ENCODE measurements at regions not wholly inside any gene's neighbourhood (a gene's known extent, or its start where the extent isn't known, plus 50 kb on each side); places are given as distances from the start of the nearest gene placed in this dataset.

- Histone ChIP-seq H3K9me3 (ENCODE audit: control insufficient read depth in 4 of 4, low read length in 3 of 4) (no peaks in the 10 kb centered on the region), H3K4me3 (ENCODE audit: low read depth in 1 of 3, low read length in 3 of 3) (no peak overlapping the region), H3K27me3 (ENCODE audit: control insufficient read depth in 4 of 4, insufficient read depth in 4 of 4, low read length in 3 of 4) (peaks cover 0 to 6% (median 0%) of the 10 kb centered on the region in 4 donors), H3K9ac (ENCODE audit: low read depth in 1 of 2, low read length in 2 of 2) (no peak overlapping the region), H3K36me3 (ENCODE audit: control insufficient read depth in 4 of 4, insufficient read depth in 3 of 4, low read depth in 1 of 4, low read length in 3 of 4) (no peaks in the 10 kb centered on the region), H3K4me1 (ENCODE audit: control insufficient read depth in 4 of 4, insufficient read depth in 4 of 4, low read length in 3 of 4) (peaks cover 6 to 12% (median 10%) of the 10 kb centered on the region in 4 donors), H3K27ac (ENCODE audit: low read depth in 1 of 2, low read length in 2 of 2) (no peak overlapping the region)
- 31% methylated on average over 2 of the region's 2 CpGs for WGBS
- DNase-seq (ENCODE audit: low spot score), result no peak
- no peak for TF ChIP-seq GABPA (IDR thresholded peaks at IDR 0.05 in 1 of 2, conservative IDR thresholded peaks at IDR 0.05 in 1 of 2)
These were observed 108.4 kb upstream of the RPS23 start for GRCh38 chr5:82386576-82386975.

- H3K4me1 ChIP-seq (ENCODE audit: control insufficient read depth in 4 of 4, insufficient read depth in 4 of 4, low read length in 3 of 4), result peaks cover 6 to 12% (median 10%) of the 10 kb centered on the region in 4 donors
- WGBS, result 84% methylated on average over 6 of the region's 6 CpGs
- no peak overlapping the region for H3K27ac ChIP-seq (ENCODE audit: low read depth in 1 of 2, low read length in 2 of 2)
- peaks cover 0 to 2% (median 0%) of the 10 kb centered on the region in 4 donors for H3K9me3 ChIP-seq (ENCODE audit: control insufficient read depth in 4 of 4, low read length in 3 of 4)
- H3K27me3 ChIP-seq (ENCODE audit: control insufficient read depth in 4 of 4, insufficient read depth in 4 of 4, low read length in 3 of 4), result peaks cover 0 to 1% (median 0%) of the 10 kb centered on the region in 4 donors
- H3K36me3 ChIP-seq (ENCODE audit: control insufficient read depth in 4 of 4, insufficient read depth in 3 of 4, low read depth in 1 of 4, low read length in 3 of 4), result no peaks in the 10 kb centered on the region
- H3K4me3 ChIP-seq (ENCODE audit: low read depth in 1 of 3, low read length in 3 of 3), result no peak overlapping the region
- no peak overlapping the region for H3K9ac ChIP-seq (ENCODE audit: low read depth in 1 of 2, low read length in 2 of 2)
- TF ChIP-seq NR2F2 (IDR thresholded peaks at IDR 0.05), result peak; percentile 13
- TF ChIP-seq GABPA (IDR thresholded peaks at IDR 0.05 in 1 of 2, conservative IDR thresholded peaks at IDR 0.05 in 1 of 2), result no peak
- no peak for TF ChIP-seq HNF4G (IDR thresholded peaks at IDR 0.05)
- DNase-seq (ENCODE audit: low spot score), result no peak
These were observed 106.0 kb upstream of the RPS23 start for GRCh38 chr5:82384034-82384750.

DNA sequence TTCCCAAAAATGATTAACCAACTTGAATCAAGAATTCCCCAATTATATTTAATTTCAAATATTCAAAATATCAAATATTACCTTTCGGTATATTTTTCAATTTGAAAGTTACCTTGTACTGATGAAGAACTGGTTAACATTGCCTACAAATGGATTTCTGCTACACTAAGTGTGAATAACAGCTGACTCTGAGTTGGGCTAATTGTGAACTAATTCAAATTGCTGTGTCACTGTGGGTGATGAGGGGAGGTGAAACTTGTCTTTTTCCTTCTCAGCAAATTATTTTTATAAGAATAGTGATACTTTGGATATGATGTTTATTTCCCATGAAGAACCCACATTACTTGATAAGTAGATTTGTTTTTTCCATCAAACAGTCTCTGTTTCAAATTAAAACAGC is 103.4 kb upstream of the RPS23 start:
- TF ChIP-seq EGR1 (IDR thresholded peaks at IDR 0.05; ENCODE audit: low read depth in 2 of 2) (no peak), FOXA1 (IDR thresholded peaks at IDR 0.05) (no peak)
- WGBS, result 96% methylated on average over 1 of the region's 1 CpG

DNA sequence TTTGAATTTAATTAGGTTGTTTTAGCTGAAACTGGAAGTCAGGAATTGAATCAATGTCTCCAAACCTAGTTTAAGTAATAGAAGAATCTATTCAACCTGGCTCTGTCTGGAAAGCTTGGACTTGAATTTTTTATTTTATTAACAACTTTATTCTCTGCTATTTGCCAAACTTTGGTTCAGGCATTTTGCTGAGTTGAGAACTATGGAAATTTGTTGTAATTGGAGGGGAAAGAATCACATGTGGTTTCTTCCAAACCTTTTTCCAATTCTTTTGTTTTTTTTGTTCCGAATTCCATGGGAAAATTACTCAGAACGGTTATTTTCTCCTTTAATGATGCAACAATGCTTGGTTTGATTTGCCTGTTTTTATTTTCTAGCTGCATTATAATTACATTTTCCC is 98.2 kb upstream of the RPS23 start:
- Histone ChIP-seq H3K27me3 (ENCODE audit: control insufficient read depth in 4 of 4, insufficient read depth in 4 of 4, low read length in 3 of 4) (peaks cover 0 to 5% (median 0%) of the 10 kb centered on the region in 4 donors), H3K9ac (ENCODE audit: low read depth in 1 of 2, low read length in 2 of 2) (no peak overlapping the region), H3K4me3 (ENCODE audit: low read depth in 1 of 3, low read length in 3 of 3) (no peak overlapping the region), H3K36me3 (ENCODE audit: control insufficient read depth in 4 of 4, insufficient read depth in 3 of 4, low read depth in 1 of 4, low read length in 3 of 4) (no peaks in the 10 kb centered on the region), H3K4me1 (ENCODE audit: control insufficient read depth in 4 of 4, insufficient read depth in 4 of 4, low read length in 3 of 4) (no peaks in the 10 kb centered on the region), H3K9me3 (ENCODE audit: control insufficient read depth in 4 of 4, low read length in 3 of 4) (peaks cover 0 to 2% (median 0%) of the 10 kb centered on the region in 4 donors), H3K27ac (ENCODE audit: low read depth in 1 of 2, low read length in 2 of 2) (no peak overlapping the region)
- DNase-seq (ENCODE audit: low spot score), result no peak
- no peak for TF ChIP-seq CTCF (IDR thresholded peaks at IDR 0.05; ENCODE audit: low read depth, low read length, missing input control)
- 96% methylated on average over 2 of the region's 2 CpGs for WGBS

More for the DNA sequence above, 103.4 kb upstream of the RPS23 start:
- DNase-seq (ENCODE audit: low spot score), result no peak
- H3K9me3 ChIP-seq (ENCODE audit: control insufficient read depth in 4 of 4, low read length in 3 of 4), result peaks cover 0 to 2% (median 0%) of the 10 kb centered on the region in 4 donors
- H3K4me3 ChIP-seq (ENCODE audit: low read depth in 1 of 3, low read length in 3 of 3), result no peak overlapping the region
- H3K27me3 ChIP-seq (ENCODE audit: control insufficient read depth in 4 of 4, insufficient read depth in 4 of 4, low read length in 3 of 4), result peaks cover 0 to 5% (median 0%) of the 10 kb centered on the region in 4 donors
- H3K4me1 ChIP-seq (ENCODE audit: control insufficient read depth in 4 of 4, insufficient read depth in 4 of 4, low read length in 3 of 4), result peaks cover 0 to 2% (median 0%) of the 10 kb centered on the region in 4 donors
- H3K27ac ChIP-seq (ENCODE audit: low read depth in 1 of 2, low read length in 2 of 2), result no peak overlapping the region
- no peaks in the 10 kb centered on the region for H3K36me3 ChIP-seq (ENCODE audit: control insufficient read depth in 4 of 4, insufficient read depth in 3 of 4, low read depth in 1 of 4, low read length in 3 of 4)
- no peak overlapping the region for H3K9ac ChIP-seq (ENCODE audit: low read depth in 1 of 2, low read length in 2 of 2)
